ENCODE measurements at regions not wholly inside any gene's neighbourhood (a gene's known extent, or its start where the extent isn't known, plus 50 kb on each side); places are given as distances from the start of the nearest gene placed in this dataset.
A peak's percentile ranks its signal among the peaks of the same experiment; 100 is the strongest.

GRCh38 chr2:122583159-122583917, 827.9 kb downstream of the TSN start:
- DNase-seq (ENCODE audit: extremely low read depth in 1 of 11, low read depth in 9 of 11, low spot score in 4 of 11) = no peak

GRCh38 chr2:122590524-122590923, 835.1 kb downstream of the TSN start:
- peak in 1 of 11 donors; percentile 3 for DNase-seq (ENCODE audit: extremely low read depth in 1 of 11, low read depth in 9 of 11, low spot score in 4 of 11)

GRCh38 chr2:122595065-122595464, 839.6 kb downstream of the TSN start:
- no peak for DNase-seq (ENCODE audit: extremely low read depth in 1 of 11, low read depth in 9 of 11, low spot score in 4 of 11)

- no peak for DNase-seq (ENCODE audit: extremely low read depth in 1 of 11, low read depth in 9 of 11, low spot score in 4 of 11)
Measured at GRCh38 chr2:122596598-122596997, 841.1 kb downstream of the TSN start.

- no peak for DNase-seq (ENCODE audit: extremely low read depth in 1 of 11, low read depth in 9 of 11, low spot score in 4 of 11)
Measured at GRCh38 chr2:122598784-122599183, 843.3 kb downstream of the TSN start.

GRCh38 chr2:122610948-122611609, 855.6 kb downstream of the TSN start:
- no peak for DNase-seq (ENCODE audit: extremely low read depth in 1 of 11, low read depth in 9 of 11, low spot score in 4 of 11)

- no peak for DNase-seq (ENCODE audit: extremely low read depth in 1 of 11, low read depth in 9 of 11, low spot score in 4 of 11)
Measured at GRCh38 chr2:122622934-122623333, 867.5 kb downstream of the TSN start.

GRCh38 chr2:122627388-122627787, 871.9 kb downstream of the TSN start:
- DNase-seq (ENCODE audit: extremely low read depth in 1 of 11, low read depth in 9 of 11, low spot score in 4 of 11) = no peak

- peak in 4 of 11 donors; percentile 9 to 21 (median 12) for DNase-seq (ENCODE audit: extremely low read depth in 1 of 11, low read depth in 9 of 11, low spot score in 4 of 11)
Measured at GRCh38 chr2:122634256-122634655, 878.8 kb downstream of the TSN start.

- DNase-seq (ENCODE audit: extremely low read depth in 1 of 11, low read depth in 9 of 11, low spot score in 4 of 11) = no peak
Measured at GRCh38 chr2:122634920-122635319, 879.5 kb downstream of the TSN start.

GRCh38 chr2:122635686-122636085, 880.2 kb downstream of the TSN start:
- no peak for DNase-seq (ENCODE audit: extremely low read depth in 1 of 11, low read depth in 9 of 11, low spot score in 4 of 11)

- DNase-seq (ENCODE audit: extremely low read depth in 1 of 11, low read depth in 9 of 11, low spot score in 4 of 11) = no peak
Measured at GRCh38 chr2:122636097-122636496, 880.6 kb downstream of the TSN start.

- DNase-seq (ENCODE audit: extremely low read depth in 1 of 11, low read depth in 9 of 11, low spot score in 4 of 11) = no peak
Measured at GRCh38 chr2:122639176-122639575, 883.7 kb downstream of the TSN start.

- no peak for DNase-seq (ENCODE audit: extremely low read depth in 1 of 11, low read depth in 9 of 11, low spot score in 4 of 11)
Measured at GRCh38 chr2:122639711-122640110, 884.3 kb downstream of the TSN start.

GRCh38 chr2:122643725-122644329, 888.4 kb downstream of the TSN start:
- DNase-seq (ENCODE audit: extremely low read depth in 1 of 11, low read depth in 9 of 11, low spot score in 4 of 11) = no peak

GRCh38 chr2:122651236-122651635, 895.8 kb downstream of the TSN start:
- no peak for DNase-seq (ENCODE audit: extremely low read depth in 1 of 11, low read depth in 9 of 11, low spot score in 4 of 11)

GRCh38 chr2:122651780-122652179, 896.3 kb downstream of the TSN start:
- no peak for DNase-seq (ENCODE audit: extremely low read depth in 1 of 11, low read depth in 9 of 11, low spot score in 4 of 11)

- DNase-seq (ENCODE audit: extremely low read depth in 1 of 11, low read depth in 9 of 11, low spot score in 4 of 11) = no peak
Measured at GRCh38 chr2:122652670-122653069, 897.2 kb downstream of the TSN start.

GRCh38 chr2:122656403-122656802, 901.0 kb downstream of the TSN start:
- no peak for DNase-seq (ENCODE audit: extremely low read depth in 1 of 11, low read depth in 9 of 11, low spot score in 4 of 11)

Measured in renal cortex interstitium (tissue), 11 donors.